A549 (cell line): ENCODE measurements at regions not wholly inside any gene's neighbourhood (a gene's known extent, or its start where the extent isn't known, plus 50 kb on each side); places are given as distances from the start of the nearest gene placed in this dataset.

Experiments
- ATAC-seq, 2 experiments: fragments of 200-7000 bp in 1 of 2; fragments of >200 bp in 1 of 2; cut with Nextera tagmentation in 1 of 2; cut with Tn5 transposase in 1 of 2; 3 replicates each; pipeline versions ENCODE4 v1.8.0 to v1.9.1; 2018 to 2020; ENCODE audit warnings: mild to moderate bottlenecking in 1 of 2, moderate library complexity in 1 of 2
- CTCF ChIA-PET: fragments of 300-600 bp; sonication (Branson Sonifier 250); formaldehyde crosslinking; extraction: SDS; loops from one replicate; lab custom pipeline; 2021; ENCODE audit warnings: antibody characterized with exemption, inconsistent platforms; lab: Yijun Ruan, JAX
- POLR2A ChIA-PET: fragments of 350-600 bp; formaldehyde crosslinking; extraction: SDS; loops from one replicate; lab custom pipeline; 2021; ENCODE audit warnings: antibody characterized with exemption, inconsistent platforms; lab: Yijun Ruan, JAX
- DNase-seq, 2 experiments: peaks; one replicate each; pipeline versions ENCODE4 v3.0.0 to v3.0.0-alpha.2; 2011 to 2016; ENCODE audit warnings: low read depth in 1 of 2, low spot score in 1 of 2
- FAIRE-seq: peaks from 2 replicates; lab custom pipeline; 2011; peaks lifted over from hg19 to GRCh38; lab: Jason Lieb, UNC
- H3K27ac ChIP-seq, 2 experiments: fragments of >200 bp; sonication (Bioruptor Twin); formaldehyde crosslinking; 3 replicates each; pipeline ENCODE4 v1.5.1; 2016 to 2017
- H3K4me1 ChIP-seq: fragments of >200 bp; sonication (Bioruptor Twin); formaldehyde crosslinking; 3 replicates; pipeline ENCODE4 v1.6.1; 2016
- H3K4me2 ChIP-seq: fragments of >200 bp; sonication (Bioruptor Twin); formaldehyde crosslinking; 3 replicates; pipeline ENCODE4 v1.6.1; 2016
- H3K4me3 ChIP-seq: fragments of >200 bp; sonication (Bioruptor Twin); formaldehyde crosslinking; 3 replicates; pipeline ENCODE4 v1.5.1; 2016
- H3K9me3 ChIP-seq: fragments of >200 bp; sonication (Bioruptor Twin); formaldehyde crosslinking; 3 replicates; pipeline ENCODE4 v1.6.1; 2016
- CEBPB ChIP-seq, 2 experiments: fragments of >200 bp in 1 of 2; sonication (Bioruptor Twin) in 1 of 2; formaldehyde crosslinking in 1 of 2; IDR thresholded peaks; 2 replicates each; pipeline ENCODE4 v1.6.1; 2012 to 2016
- CHD4 ChIP-seq: fragments of 200-600 bp; sonication (generic); IDR thresholded peaks from 2 replicates; pipeline ENCODE4 v1.6.1; 2016; ENCODE audit warnings: antibody characterized with exemption, mild to moderate bottlenecking, borderline replicate concordance
- ELK1 ChIP-seq: fragments of 150-350 bp; IDR thresholded peaks from 2 replicates; pipeline ENCODE4 v1.6.1; 2014; ENCODE audit warnings: low read depth, mild to moderate bottlenecking, low read length
- EP300 ChIP-seq, 2 experiments: fragments of >200 bp; sonication (Bioruptor Twin); formaldehyde crosslinking; IDR thresholded peaks; 2 replicates in 1 of 2; 3 replicates in 1 of 2; pipeline ENCODE4 v1.6.1; 2016 to 2017
- FOSL2 ChIP-seq, 2 experiments: fragments of 450-650 bp in 1 of 2; fragments of >200 bp in 1 of 2; sonication (Bioruptor Twin) in 1 of 2; formaldehyde crosslinking; IDR thresholded peaks; 2 replicates each; pipeline versions ENCODE4 v1.5.0 to v1.6.1; 2016 to 2020; ENCODE audit warnings: mild to moderate bottlenecking in 1 of 2, moderate library complexity in 1 of 2
- GATA3 ChIP-seq: IDR thresholded peaks from 2 replicates; pipeline ENCODE4 v1.6.1; 2012; ENCODE audit warnings: borderline replicate concordance
- JUNB ChIP-seq: fragments of >200 bp; sonication (Bioruptor Twin); formaldehyde crosslinking; IDR thresholded peaks from 2 replicates; pipeline ENCODE4 v1.6.1; 2016
- KDM1A ChIP-seq: fragments of 200-600 bp; sonication (generic); IDR thresholded peaks from 2 replicates; pipeline ENCODE4 v1.6.1; 2016; ENCODE audit warnings: low read depth, mild to moderate bottlenecking
- MAZ ChIP-seq: fragments of 150-350 bp; IDR thresholded peaks from 2 replicates; pipeline ENCODE4 v1.6.1; 2014; ENCODE audit warnings: antibody characterized with exemption, low read depth, low read length, borderline replicate concordance
- PBX3 ChIP-seq: IDR thresholded peaks from 2 replicates; pipeline ENCODE4 v1.6.1; 2012
- POLR2A ChIP-seq: IDR thresholded peaks from 2 replicates; pipeline ENCODE4 v1.6.1; 2012; ENCODE audit warnings: mild to moderate bottlenecking, low read length
- RAD21 ChIP-seq, 2 experiments: fragments of >200 bp in 1 of 2; sonication (Bioruptor Twin) in 1 of 2; formaldehyde crosslinking in 1 of 2; IDR thresholded peaks in 1 of 2; conservative IDR thresholded peaks in 1 of 2; 2 replicates in 1 of 2; 3 replicates in 1 of 2; pipeline ENCODE4 v1.6.1; 2012 to 2018; ENCODE audit warnings: inconsistent platforms in 1 of 2
- RNF2 ChIP-seq: fragments of 200-600 bp; sonication (generic); IDR thresholded peaks from 2 replicates; pipeline ENCODE4 v1.6.1; 2016; ENCODE audit warnings: low read depth, mild to moderate bottlenecking, antibody characterized with exemption, moderate library complexity, borderline replicate concordance
- SREBF2 ChIP-seq: fragments of 450-650 bp; IDR thresholded peaks from 2 replicates; pipeline ENCODE4 v1.6.1; 2014; ENCODE audit warnings: mild to moderate bottlenecking, moderate library complexity
- TP53 ChIP-seq: fragments of 250-450 bp; sonication (Bioruptor Pico); IDR thresholded peaks from 2 replicates; pipeline ENCODE4 v1.5.0; 2021; ENCODE audit warnings: mild to moderate bottlenecking, moderate library complexity
- ZFP36 ChIP-seq: fragments of 450-650 bp; IDR thresholded peaks from 2 replicates; pipeline ENCODE4 v1.6.1; 2014; ENCODE audit warnings: borderline replicate concordance; ENCODE audit not compliant: partially characterized antibody
- ZNF302 ChIP-seq: fragments of 250-450 bp; sonication (Bioruptor Pico); IDR thresholded peaks from 2 replicates; pipeline ENCODE4 v1.9.0; 2021; ENCODE audit warnings: inconsistent platforms, mild to moderate bottlenecking, moderate library complexity
- ZSCAN20 ChIP-seq: fragments of 250-450 bp; sonication (Bioruptor Pico); IDR thresholded peaks from 2 replicates; pipeline ENCODE4 v1.8.0; 2022; ENCODE audit warnings: mild to moderate bottlenecking, moderate library complexity
- WGBS: methylation state at CpG from one replicate; pipeline ENCODE4 v1.1.6; 2017; ENCODE audit errors: missing lambda C conversion rate; 5-methylcytosine and 5-hydroxymethylcytosine counted together

GRCh38 chr6:149185799-149186357 lies 131.6 kb upstream of the TAB2 start:
- ChIA-PET POLR2A (no interaction called here), CTCF (no interaction called here)
- ATAC-seq (peak in 1 of 2 experiments; percentile 80; a peak in 3 of 6 replicates), FAIRE-seq (no peak), DNase-seq (peak in 1 of 2 experiments; percentile 55)
- Histone ChIP-seq H3K4me2 (0 out of 3 replicates have a peak overlapping the region, but pooled peaks have one; percentile 22), H3K4me3 (no peak overlapping the region), H3K4me1 (no peaks in the 10 kb centered on the region), H3K9me3 (no peaks in the 10 kb centered on the region), H3K27ac (no peak overlapping the region)
- WGBS: 51% methylated on average over 7 of the region's 7 CpGs
- TF ChIP-seq MAZ (no peak), SREBF2 (no peak), POLR2A (no peak), GATA3 (peak; percentile 63), ELK1 (no peak), TP53 (no peak), CHD4 (no peak), JUNB (no peak), ZSCAN20 (CRISPR knock-in tag) (no peak), FOSL2 (IDR thresholded peaks at IDR 0.05) (no peak), FOSL2 (CRISPR knock-in tag; IDR thresholded peaks at IDR 0.05) (no peak), ZFP36 (no peak), RNF2 (no peak), ZNF302 (CRISPR knock-in tag) (no peak), CEBPB (IDR thresholded peaks at IDR 0.05) (peak in 1 of 2 experiments; percentile 52; a peak in 2 of 4 replicates)

- ATAC-seq: no peak
- H3K4me3 ChIP-seq: no peak overlapping the region
- CTCF ChIA-PET: no interaction called here
- TF ChIP-seq KDM1A (no peak), CHD4 (no peak)
- TF ChIP-seq, all 56 proteins: peak for 0
- H3K4me1 ChIP-seq: no peaks in the 10 kb centered on the region
- H3K9me3 ChIP-seq: no peaks in the 10 kb centered on the region
- 72% methylated on average over 2 of the region's 2 CpGs for WGBS
- H3K27ac ChIP-seq: no peak overlapping the region
- DNase-seq: no peak
- POLR2A ChIA-PET: no interaction called here
- no peak overlapping the region for H3K4me2 ChIP-seq
- no peak for FAIRE-seq
These were observed 130.6 kb upstream of the TAB2 start for GRCh38 chr6:149186873-149187272.

GRCh38 chr6:149190224-149190831 lies 127.2 kb upstream of the TAB2 start:
- Histone ChIP-seq H3K4me2 (no peak overlapping the region), H3K9me3 (no peaks in the 10 kb centered on the region), H3K4me1 (no peaks in the 10 kb centered on the region), H3K27ac (no peak overlapping the region), H3K4me3 (no peak overlapping the region)
- WGBS: 86% methylated on average over 1 of the region's 1 CpG
- no peak for FAIRE-seq
- ChIA-PET POLR2A (no interaction called here), CTCF (interaction anchor here (0.6 to 1.4 kb wide), 2 partner anchors 155 to 256 kb away, joined by 3 read pairs; no protein-coding TSS in a partner anchor)
- no peak for TF ChIP-seq PBX3
- TF ChIP-seq EP300 (IDR thresholded peaks at IDR 0.05): no peak
- TF ChIP-seq RAD21 (conservative IDR thresholded peaks at IDR 0.05 in 1 of 2, IDR thresholded peaks at IDR 0.05 in 1 of 2): 0 out of 5 replicates have a peak, but pooled peaks of 1 of the 2 experiments have one; percentile 11
- peak in 1 of 2 experiments; percentile 17 for DNase-seq
- ATAC-seq: no peak
